Astrocyte of the spinal cord (primary cell): ENCODE measurements at regions not wholly inside any gene's neighbourhood (a gene's known extent, or its start where the extent isn't known, plus 50 kb on each side); places are given as distances from the start of the nearest gene placed in this dataset.

Source experiments
- DNase-seq: peaks from one replicate; pipeline ENCODE4 v3.0.0; 2011; ENCODE audit warnings: low read depth, low spot score
- H3K4me3 ChIP-seq: 2 replicates; pipeline ENCODE4 v1.5.1; 2011; ENCODE audit warnings: low read depth, mild to moderate bottlenecking, low read length, moderate library complexity
- CTCF ChIP-seq: IDR thresholded peaks from 2 replicates; pipeline ENCODE4 v1.5.1; 2012; ENCODE audit warnings: low read depth, mild to moderate bottlenecking, low read length, inconsistent platforms
- in situ Hi-C: cut with HindIII; loops from 2 replicates; pipeline ENCODE4 v1.10.0; 2017; ENCODE audit warnings: low sequenced_read_pairs

- in situ Hi-C loops = no loop called here
- DNase-seq = no peak
- no peak for TF ChIP-seq CTCF
Observed at GRCh38 chr14:97153527-97153926, 356.3 kb downstream of the VRK1 start.

GRCh38 chr14:97155320-97155719 lies 358.1 kb downstream of the VRK1 start:
- TF ChIP-seq CTCF = no peak
- no peak overlapping the region for H3K4me3 ChIP-seq
- no peak for DNase-seq
- in situ Hi-C loops = no loop called here

More at GRCh38 chr14:97153527-97153926, 356.3 kb downstream of the VRK1 start:
- H3K4me3 ChIP-seq = no peak overlapping the region

- in situ Hi-C loops = no loop called here
- DNase-seq = no peak
- TF ChIP-seq CTCF = no peak
- no peak overlapping the region for H3K4me3 ChIP-seq
Observed at GRCh38 chr14:97155814-97156213, 358.6 kb downstream of the VRK1 start.

- H3K4me3 ChIP-seq = no peak overlapping the region
- in situ Hi-C loops = no loop called here
- no peak for DNase-seq
- no peak for TF ChIP-seq CTCF
Observed at GRCh38 chr14:97156705-97157104, 359.5 kb downstream of the VRK1 start.

- H3K4me3 ChIP-seq = no peak overlapping the region
- DNase-seq = no peak
- no peak for TF ChIP-seq CTCF
- in situ Hi-C loops = no loop called here
Observed at GRCh38 chr14:97158102-97158501, 360.9 kb downstream of the VRK1 start.

- in situ Hi-C loops = no loop called here
- TF ChIP-seq CTCF = no peak
- DNase-seq = no peak
- no peak overlapping the region for H3K4me3 ChIP-seq
Observed at GRCh38 chr14:97159124-97159523, 361.9 kb downstream of the VRK1 start.

GRCh38 chr14:97162621-97163020 lies 365.4 kb downstream of the VRK1 start:
- in situ Hi-C loops = no loop called here
- no peak for TF ChIP-seq CTCF

More at GRCh38 chr14:97162621-97163020, 365.4 kb downstream of the VRK1 start:
- DNase-seq = no peak
- no peak overlapping the region for H3K4me3 ChIP-seq
